ENCODE measurements at regions not wholly inside any gene's neighbourhood (a gene's known extent, or its start where the extent isn't known, plus 50 kb on each side); places are given as distances from the start of the nearest gene placed in this dataset.

GRCh38 chr2:208627110-208627884, 220.7 kb downstream of the PTH2R start:
- WGBS: 93% methylated on average over 2 of the region's 2 CpGs
- Histone ChIP-seq H3K27me3 (ENCODE audit: control insufficient read depth in 2 of 2, insufficient read depth in 1 of 2, low read length in 1 of 2) (no peaks in the 10 kb centered on the region), H3K9me3 (ENCODE audit: control insufficient read depth in 2 of 2, insufficient read depth in 1 of 2, low read length in 1 of 2) (no peaks in the 10 kb centered on the region), H3K4me1 (ENCODE audit: control insufficient read depth in 2 of 2, insufficient read depth in 2 of 2, low read length in 2 of 2) (no peaks in the 10 kb centered on the region), H3K4me3 (ENCODE audit: low read length in 2 of 2) (no peak overlapping the region), H3K36me3 (ENCODE audit: control insufficient read depth in 2 of 2, insufficient read depth in 2 of 2, low read length in 1 of 2) (no peaks in the 10 kb centered on the region), H3K27ac (ENCODE audit: low read depth in 1 of 2, low read length in 1 of 2) (no peak overlapping the region)
- DNase-seq (ENCODE audit: low read depth in 6 of 9, low spot score in 9 of 9): no peak

- Histone ChIP-seq H3K4me1 (ENCODE audit: control insufficient read depth in 2 of 2, insufficient read depth in 2 of 2, low read length in 2 of 2) (no peaks in the 10 kb centered on the region), H3K27me3 (ENCODE audit: control insufficient read depth in 2 of 2, insufficient read depth in 1 of 2, low read length in 1 of 2) (no peaks in the 10 kb centered on the region), H3K36me3 (ENCODE audit: control insufficient read depth in 2 of 2, insufficient read depth in 2 of 2, low read length in 1 of 2) (no peaks in the 10 kb centered on the region), H3K27ac (ENCODE audit: low read depth in 1 of 2, low read length in 1 of 2) (no peak overlapping the region), H3K4me3 (ENCODE audit: low read length in 2 of 2) (no peak overlapping the region), H3K9me3 (ENCODE audit: control insufficient read depth in 2 of 2, insufficient read depth in 1 of 2, low read length in 1 of 2) (no peaks in the 10 kb centered on the region)
- no peak for DNase-seq (ENCODE audit: low read depth in 6 of 9, low spot score in 9 of 9)
- 84% methylated on average over 2 of the region's 2 CpGs for WGBS
Observed at GRCh38 chr2:208627916-208628315, 221.3 kb downstream of the PTH2R start.

GRCh38 chr2:208638059-208638458, 231.5 kb downstream of the PTH2R start:
- Histone ChIP-seq H3K27me3 (ENCODE audit: control insufficient read depth in 2 of 2, insufficient read depth in 1 of 2, low read length in 1 of 2) (no peaks in the 10 kb centered on the region), H3K4me3 (ENCODE audit: low read length in 2 of 2) (no peak overlapping the region), H3K4me1 (ENCODE audit: control insufficient read depth in 2 of 2, insufficient read depth in 2 of 2, low read length in 2 of 2) (no peaks in the 10 kb centered on the region), H3K36me3 (ENCODE audit: control insufficient read depth in 2 of 2, insufficient read depth in 2 of 2, low read length in 1 of 2) (no peaks in the 10 kb centered on the region), H3K27ac (ENCODE audit: low read depth in 1 of 2, low read length in 1 of 2) (no peak overlapping the region), H3K9me3 (ENCODE audit: control insufficient read depth in 2 of 2, insufficient read depth in 1 of 2, low read length in 1 of 2) (no peaks in the 10 kb centered on the region)
- DNase-seq (ENCODE audit: low read depth in 6 of 9, low spot score in 9 of 9): no peak

- H3K9me3 ChIP-seq (ENCODE audit: control insufficient read depth in 2 of 2, insufficient read depth in 1 of 2, low read length in 1 of 2): no peaks in the 10 kb centered on the region
- no peaks in the 10 kb centered on the region for H3K27me3 ChIP-seq (ENCODE audit: control insufficient read depth in 2 of 2, insufficient read depth in 1 of 2, low read length in 1 of 2)
- no peak overlapping the region for H3K27ac ChIP-seq (ENCODE audit: low read depth in 1 of 2, low read length in 1 of 2)
- no peak overlapping the region for H3K4me3 ChIP-seq (ENCODE audit: low read length in 2 of 2)
- DNase-seq (ENCODE audit: low read depth in 6 of 9, low spot score in 9 of 9): no peak
- H3K4me1 ChIP-seq (ENCODE audit: control insufficient read depth in 2 of 2, insufficient read depth in 2 of 2, low read length in 2 of 2): no peaks in the 10 kb centered on the region
- no peaks in the 10 kb centered on the region for H3K36me3 ChIP-seq (ENCODE audit: control insufficient read depth in 2 of 2, insufficient read depth in 2 of 2, low read length in 1 of 2)
- WGBS: 67% methylated on average over 2 of the region's 2 CpGs
Observed at GRCh38 chr2:208642125-208642779, 235.7 kb downstream of the PTH2R start.

GRCh38 chr2:208643145-208643544, 236.6 kb downstream of the PTH2R start:
- WGBS: 95% methylated on average over 1 of the region's 1 CpG

GRCh38 chr2:208645226-208645625, 238.6 kb downstream of the PTH2R start:
- H3K4me1 ChIP-seq (ENCODE audit: control insufficient read depth in 2 of 2, insufficient read depth in 2 of 2, low read length in 2 of 2): no peaks in the 10 kb centered on the region
- H3K36me3 ChIP-seq (ENCODE audit: control insufficient read depth in 2 of 2, insufficient read depth in 2 of 2, low read length in 1 of 2): no peaks in the 10 kb centered on the region
- 93% methylated on average over 1 of the region's 1 CpG for WGBS
- H3K9me3 ChIP-seq (ENCODE audit: control insufficient read depth in 2 of 2, insufficient read depth in 1 of 2, low read length in 1 of 2): no peaks in the 10 kb centered on the region
- no peak overlapping the region for H3K27ac ChIP-seq (ENCODE audit: low read depth in 1 of 2, low read length in 1 of 2)
- no peak for DNase-seq (ENCODE audit: low read depth in 6 of 9, low spot score in 9 of 9)
- H3K27me3 ChIP-seq (ENCODE audit: control insufficient read depth in 2 of 2, insufficient read depth in 1 of 2, low read length in 1 of 2): no peaks in the 10 kb centered on the region
- no peak overlapping the region for H3K4me3 ChIP-seq (ENCODE audit: low read length in 2 of 2)

More at GRCh38 chr2:208643145-208643544, 236.6 kb downstream of the PTH2R start:
- H3K27ac ChIP-seq (ENCODE audit: low read depth in 1 of 2, low read length in 1 of 2): no peak overlapping the region
- H3K4me3 ChIP-seq (ENCODE audit: low read length in 2 of 2): no peak overlapping the region
- H3K4me1 ChIP-seq (ENCODE audit: control insufficient read depth in 2 of 2, insufficient read depth in 2 of 2, low read length in 2 of 2): no peaks in the 10 kb centered on the region
- no peaks in the 10 kb centered on the region for H3K9me3 ChIP-seq (ENCODE audit: control insufficient read depth in 2 of 2, insufficient read depth in 1 of 2, low read length in 1 of 2)
- no peak for DNase-seq (ENCODE audit: low read depth in 6 of 9, low spot score in 9 of 9)
- no peaks in the 10 kb centered on the region for H3K36me3 ChIP-seq (ENCODE audit: control insufficient read depth in 2 of 2, insufficient read depth in 2 of 2, low read length in 1 of 2)
- H3K27me3 ChIP-seq (ENCODE audit: control insufficient read depth in 2 of 2, insufficient read depth in 1 of 2, low read length in 1 of 2): no peaks in the 10 kb centered on the region

- Histone ChIP-seq H3K36me3 (ENCODE audit: control insufficient read depth in 2 of 2, insufficient read depth in 2 of 2, low read length in 1 of 2) (no peaks in the 10 kb centered on the region), H3K4me3 (ENCODE audit: low read length in 2 of 2) (no peak overlapping the region), H3K27ac (ENCODE audit: low read depth in 1 of 2, low read length in 1 of 2) (no peak overlapping the region), H3K9me3 (ENCODE audit: control insufficient read depth in 2 of 2, insufficient read depth in 1 of 2, low read length in 1 of 2) (no peaks in the 10 kb centered on the region), H3K27me3 (ENCODE audit: control insufficient read depth in 2 of 2, insufficient read depth in 1 of 2, low read length in 1 of 2) (no peaks in the 10 kb centered on the region), H3K4me1 (ENCODE audit: control insufficient read depth in 2 of 2, insufficient read depth in 2 of 2, low read length in 2 of 2) (no peaks in the 10 kb centered on the region)
- DNase-seq (ENCODE audit: low read depth in 6 of 9, low spot score in 9 of 9): no peak
- 96% methylated on average over 4 of the region's 4 CpGs for WGBS
Observed at GRCh38 chr2:208648368-208648767, 241.8 kb downstream of the PTH2R start.

GRCh38 chr2:208653383-208653782, 246.8 kb downstream of the PTH2R start:
- no peak for DNase-seq (ENCODE audit: low read depth in 6 of 9, low spot score in 9 of 9)
- WGBS: 97% methylated on average over 3 of the region's 3 CpGs
- H3K27me3 ChIP-seq (ENCODE audit: control insufficient read depth in 2 of 2, insufficient read depth in 1 of 2, low read length in 1 of 2): no peaks in the 10 kb centered on the region

GRCh38 chr2:208654056-208654455, 247.5 kb downstream of the PTH2R start:
- DNase-seq (ENCODE audit: low read depth in 6 of 9, low spot score in 9 of 9): no peak
- no peaks in the 10 kb centered on the region for H3K4me1 ChIP-seq (ENCODE audit: control insufficient read depth in 2 of 2, insufficient read depth in 2 of 2, low read length in 2 of 2)
- H3K36me3 ChIP-seq (ENCODE audit: control insufficient read depth in 2 of 2, insufficient read depth in 2 of 2, low read length in 1 of 2): no peaks in the 10 kb centered on the region
- no peak overlapping the region for H3K4me3 ChIP-seq (ENCODE audit: low read length in 2 of 2)
- no peak overlapping the region for H3K27ac ChIP-seq (ENCODE audit: low read depth in 1 of 2, low read length in 1 of 2)
- no peaks in the 10 kb centered on the region for H3K27me3 ChIP-seq (ENCODE audit: control insufficient read depth in 2 of 2, insufficient read depth in 1 of 2, low read length in 1 of 2)
- no peaks in the 10 kb centered on the region for H3K9me3 ChIP-seq (ENCODE audit: control insufficient read depth in 2 of 2, insufficient read depth in 1 of 2, low read length in 1 of 2)

More at GRCh38 chr2:208653383-208653782, 246.8 kb downstream of the PTH2R start:
- Histone ChIP-seq H3K4me3 (ENCODE audit: low read length in 2 of 2) (no peak overlapping the region), H3K36me3 (ENCODE audit: control insufficient read depth in 2 of 2, insufficient read depth in 2 of 2, low read length in 1 of 2) (no peaks in the 10 kb centered on the region), H3K27ac (ENCODE audit: low read depth in 1 of 2, low read length in 1 of 2) (no peak overlapping the region), H3K4me1 (ENCODE audit: control insufficient read depth in 2 of 2, insufficient read depth in 2 of 2, low read length in 2 of 2) (no peaks in the 10 kb centered on the region), H3K9me3 (ENCODE audit: control insufficient read depth in 2 of 2, insufficient read depth in 1 of 2, low read length in 1 of 2) (no peaks in the 10 kb centered on the region)
